Tibial nerve (tissue), 3 donors: ENCODE measurements at regions not wholly inside any gene's neighbourhood (a gene's known extent, or its start where the extent isn't known, plus 50 kb on each side); places are given as distances from the start of the nearest gene placed in this dataset.

ENCODE experiments used
- POLR2A ChIP-seq, 2 donors: fragments of 450-650 bp; IDR thresholded peaks; one replicate each; pipeline ENCODE4 v1.6.1; 2017; ENCODE audit warnings: antibody characterized with exemption in 2 of 2, mild to moderate bottlenecking in 2 of 2, moderate library complexity in 2 of 2
- TF ChIP-seq, protein P1 (sequence below), 5 experiments: fragments of 200-600 bp in 3 of 5; fragments of 450-650 bp in 2 of 5; sonication (generic) in 3 of 5; IDR thresholded peaks; one replicate each; pipeline ENCODE4 v1.5.1; 2016 to 2019; ENCODE audit warnings: antibody characterized with exemption in 5 of 5, mild to moderate bottlenecking in 3 of 5, moderate library complexity in 2 of 5

DNA sequence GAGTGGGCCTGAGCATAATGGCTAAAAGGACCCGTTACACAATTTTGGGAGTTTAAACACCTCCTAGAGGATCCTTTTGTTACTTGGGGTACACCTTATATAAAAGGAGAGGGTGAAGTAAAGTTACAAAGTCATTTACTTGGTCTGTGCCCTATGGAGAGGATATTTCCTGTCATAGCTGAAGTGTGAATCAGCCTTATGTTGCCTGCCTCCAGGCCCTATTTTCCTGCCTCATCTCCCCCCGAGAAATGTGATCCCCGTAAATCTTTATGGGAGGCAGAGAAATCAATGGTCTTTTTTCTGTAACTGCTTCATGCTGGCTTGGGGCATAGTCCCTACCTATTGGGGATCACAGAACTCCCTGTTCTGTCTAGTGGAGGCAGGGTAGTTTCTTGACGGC, 906.6 kb downstream of the DSC3 start:
- no peak for TF ChIP-seq POLR2A (IDR thresholded peaks at IDR 0.05)
- TF ChIP-seq, protein P1, sequence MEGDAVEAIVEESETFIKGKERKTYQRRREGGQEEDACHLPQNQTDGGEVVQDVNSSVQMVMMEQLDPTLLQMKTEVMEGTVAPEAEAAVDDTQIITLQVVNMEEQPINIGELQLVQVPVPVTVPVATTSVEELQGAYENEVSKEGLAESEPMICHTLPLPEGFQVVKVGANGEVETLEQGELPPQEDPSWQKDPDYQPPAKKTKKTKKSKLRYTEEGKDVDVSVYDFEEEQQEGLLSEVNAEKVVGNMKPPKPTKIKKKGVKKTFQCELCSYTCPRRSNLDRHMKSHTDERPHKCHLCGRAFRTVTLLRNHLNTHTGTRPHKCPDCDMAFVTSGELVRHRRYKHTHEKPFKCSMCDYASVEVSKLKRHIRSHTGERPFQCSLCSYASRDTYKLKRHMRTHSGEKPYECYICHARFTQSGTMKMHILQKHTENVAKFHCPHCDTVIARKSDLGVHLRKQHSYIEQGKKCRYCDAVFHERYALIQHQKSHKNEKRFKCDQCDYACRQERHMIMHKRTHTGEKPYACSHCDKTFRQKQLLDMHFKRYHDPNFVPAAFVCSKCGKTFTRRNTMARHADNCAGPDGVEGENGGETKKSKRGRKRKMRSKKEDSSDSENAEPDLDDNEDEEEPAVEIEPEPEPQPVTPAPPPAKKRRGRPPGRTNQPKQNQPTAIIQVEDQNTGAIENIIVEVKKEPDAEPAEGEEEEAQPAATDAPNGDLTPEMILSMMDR (IDR thresholded peaks at IDR 0.05): no peak
